Sigmoid colon (tissue), 6 donors: ENCODE measurements at regions not wholly inside any gene's neighbourhood (a gene's known extent, or its start where the extent isn't known, plus 50 kb on each side); places are given as distances from the start of the nearest gene placed in this dataset.
A peak's percentile ranks its signal among the peaks of the same experiment; 100 is the strongest.

Source experiments
- DNase-seq: peaks from one replicate; pipeline ENCODE4 v3.0.0-alpha.2; 2019
- H3K27ac ChIP-seq, 4 donors: fragments of 200-600 bp; sonication (generic); one replicate each; pipeline ENCODE4 v1.5.1; 2016 to 2019; ENCODE audit warnings: mild to moderate bottlenecking in 1 of 4
- H3K27me3 ChIP-seq, 3 donors: fragments of 200-600 bp; sonication (generic); one replicate each; pipeline ENCODE4 v1.5.1; 2019; ENCODE audit warnings: mild to moderate bottlenecking in 1 of 3
- H3K36me3 ChIP-seq, 4 donors: fragments of 200-600 bp; sonication (generic); one replicate each; pipeline ENCODE4 v1.5.1; 2016 to 2019
- H3K4me1 ChIP-seq, 4 donors: fragments of 200-600 bp; sonication (generic); one replicate each; pipeline ENCODE4 v1.5.1; 2017 to 2019
- H3K4me3 ChIP-seq, 4 donors: fragments of 200-600 bp; sonication (generic); one replicate each; pipeline ENCODE4 v1.5.1; 2017 to 2019; ENCODE audit warnings: mild to moderate bottlenecking in 2 of 4, moderate library complexity in 1 of 4
- H3K9me3 ChIP-seq, 4 donors: fragments of 200-600 bp in 3 of 4; sonication (generic) in 3 of 4; one replicate each; pipeline versions ENCODE4 v1.5.1 to v1.6.1; 2013 to 2019
- EP300 ChIP-seq, 4 donors: sonication (generic); formaldehyde crosslinking; IDR thresholded peaks; one replicate each; pipeline ENCODE4 v1.6.1; 2017; ENCODE audit warnings: antibody characterized with exemption in 4 of 4
- POLR2A ChIP-seq, 2 donors: fragments of 450-650 bp; IDR thresholded peaks; one replicate each; pipeline ENCODE4 v1.6.1; 2016; ENCODE audit warnings: antibody characterized with exemption in 2 of 2, mild to moderate bottlenecking in 2 of 2, moderate library complexity in 2 of 2
- POLR2AphosphoS5 ChIP-seq, 4 donors: sonication (generic); formaldehyde crosslinking; IDR thresholded peaks; one replicate each; pipeline ENCODE4 v1.6.1; 2017; ENCODE audit warnings: antibody characterized with exemption in 4 of 4
- WGBS, 2 donors: extraction: QIAGEN DNeasy Blood & Tissue Kit; methylation state at CpG; one replicate each; pipeline ENCODE4 v1.1.7; 2013; 5-methylcytosine and 5-hydroxymethylcytosine counted together
- intact Hi-C: fragments of 100-400 bp; cut with DNase I; formaldehyde crosslinking; loops from one replicate; pipeline ENCODE4 v1.15.1; 2023
- TF ChIP-seq, protein P1 (sequence below), 4 experiments: fragments of 450-650 bp in 3 of 4; fragments of 200-600 bp in 1 of 4; IDR thresholded peaks; one replicate each; pipeline ENCODE4 v1.5.1; 2016 to 2019; ENCODE audit warnings: antibody characterized with exemption in 4 of 4, mild to moderate bottlenecking in 3 of 4, moderate library complexity in 2 of 4
- donor health status: healthy with polysubstance abuse.
- donor health status: healthy.

DNA sequence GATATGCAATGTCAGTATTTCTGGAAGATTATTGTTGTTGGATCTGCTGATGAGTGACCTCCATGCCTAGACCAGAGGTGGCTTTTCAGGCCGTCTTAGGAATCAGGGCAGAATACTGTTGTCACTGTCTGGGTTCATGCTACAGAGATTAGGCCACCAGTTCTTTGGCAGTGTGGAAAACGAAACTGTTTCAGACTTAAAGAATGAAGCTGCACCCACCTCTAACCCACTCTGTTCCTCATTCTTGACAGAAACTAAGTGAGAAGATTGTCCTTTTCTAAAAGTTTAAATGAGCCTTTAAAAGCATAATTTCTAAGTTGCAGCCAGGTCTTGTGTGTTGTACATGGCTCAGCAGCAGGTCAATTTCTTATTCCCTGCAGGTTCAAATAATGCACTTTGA lies 444.3 kb downstream of the ENC1 start:
- DNase-seq: no peak
- no peak for TF ChIP-seq POLR2A (IDR thresholded peaks at IDR 0.05)
- intact Hi-C loops: no loop called here
- no peak overlapping the region for H3K4me3 ChIP-seq
- H3K27ac ChIP-seq: no peak overlapping the region
- H3K36me3 ChIP-seq: no peaks in the 10 kb centered on the region
- H3K4me1 ChIP-seq: no peaks in the 10 kb centered on the region
- no peaks in the 10 kb centered on the region for H3K9me3 ChIP-seq
- no peaks in the 10 kb centered on the region for H3K27me3 ChIP-seq
- WGBS, 2 donors: 62 to 81% methylated on average over 2 of the region's 2 CpGs

DNA sequence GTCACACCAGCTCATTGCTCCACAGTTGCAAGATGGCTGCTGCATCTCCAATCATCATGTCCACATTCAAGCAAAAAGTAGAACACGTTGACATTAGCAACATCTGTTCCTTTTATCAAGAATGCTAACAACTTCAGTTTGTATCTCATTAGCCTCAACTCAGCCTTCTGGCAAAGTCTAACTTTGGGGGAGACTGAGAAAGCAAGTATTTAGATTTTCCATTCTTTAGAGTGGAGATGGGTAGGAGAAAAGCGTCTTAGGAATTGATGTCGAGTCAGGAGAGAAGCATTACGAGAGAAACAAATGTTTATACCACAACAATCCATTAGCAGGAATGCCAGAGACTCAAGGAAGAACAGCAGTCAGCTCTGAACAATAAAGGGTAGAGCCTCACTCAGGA lies 446.3 kb downstream of the ENC1 start:
- Histone ChIP-seq H3K4me1 (no peaks in the 10 kb centered on the region), H3K9me3 (no peaks in the 10 kb centered on the region), H3K27ac (no peak overlapping the region), H3K27me3 (no peaks in the 10 kb centered on the region), H3K4me3 (no peak overlapping the region), H3K36me3 (no peaks in the 10 kb centered on the region)
- WGBS, 2 donors: 68 to 75% methylated on average over 4 of the region's 4 CpGs
- TF ChIP-seq, protein P1, sequence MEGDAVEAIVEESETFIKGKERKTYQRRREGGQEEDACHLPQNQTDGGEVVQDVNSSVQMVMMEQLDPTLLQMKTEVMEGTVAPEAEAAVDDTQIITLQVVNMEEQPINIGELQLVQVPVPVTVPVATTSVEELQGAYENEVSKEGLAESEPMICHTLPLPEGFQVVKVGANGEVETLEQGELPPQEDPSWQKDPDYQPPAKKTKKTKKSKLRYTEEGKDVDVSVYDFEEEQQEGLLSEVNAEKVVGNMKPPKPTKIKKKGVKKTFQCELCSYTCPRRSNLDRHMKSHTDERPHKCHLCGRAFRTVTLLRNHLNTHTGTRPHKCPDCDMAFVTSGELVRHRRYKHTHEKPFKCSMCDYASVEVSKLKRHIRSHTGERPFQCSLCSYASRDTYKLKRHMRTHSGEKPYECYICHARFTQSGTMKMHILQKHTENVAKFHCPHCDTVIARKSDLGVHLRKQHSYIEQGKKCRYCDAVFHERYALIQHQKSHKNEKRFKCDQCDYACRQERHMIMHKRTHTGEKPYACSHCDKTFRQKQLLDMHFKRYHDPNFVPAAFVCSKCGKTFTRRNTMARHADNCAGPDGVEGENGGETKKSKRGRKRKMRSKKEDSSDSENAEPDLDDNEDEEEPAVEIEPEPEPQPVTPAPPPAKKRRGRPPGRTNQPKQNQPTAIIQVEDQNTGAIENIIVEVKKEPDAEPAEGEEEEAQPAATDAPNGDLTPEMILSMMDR (IDR thresholded peaks at IDR 0.05): no peak
- TF ChIP-seq EP300 (IDR thresholded peaks at IDR 0.05): no peak
- TF ChIP-seq POLR2AphosphoS5 (IDR thresholded peaks at IDR 0.05): no peak
- no peak for TF ChIP-seq POLR2A (IDR thresholded peaks at IDR 0.05)
- intact Hi-C loops: no loop called here
- no peak for DNase-seq

DNA sequence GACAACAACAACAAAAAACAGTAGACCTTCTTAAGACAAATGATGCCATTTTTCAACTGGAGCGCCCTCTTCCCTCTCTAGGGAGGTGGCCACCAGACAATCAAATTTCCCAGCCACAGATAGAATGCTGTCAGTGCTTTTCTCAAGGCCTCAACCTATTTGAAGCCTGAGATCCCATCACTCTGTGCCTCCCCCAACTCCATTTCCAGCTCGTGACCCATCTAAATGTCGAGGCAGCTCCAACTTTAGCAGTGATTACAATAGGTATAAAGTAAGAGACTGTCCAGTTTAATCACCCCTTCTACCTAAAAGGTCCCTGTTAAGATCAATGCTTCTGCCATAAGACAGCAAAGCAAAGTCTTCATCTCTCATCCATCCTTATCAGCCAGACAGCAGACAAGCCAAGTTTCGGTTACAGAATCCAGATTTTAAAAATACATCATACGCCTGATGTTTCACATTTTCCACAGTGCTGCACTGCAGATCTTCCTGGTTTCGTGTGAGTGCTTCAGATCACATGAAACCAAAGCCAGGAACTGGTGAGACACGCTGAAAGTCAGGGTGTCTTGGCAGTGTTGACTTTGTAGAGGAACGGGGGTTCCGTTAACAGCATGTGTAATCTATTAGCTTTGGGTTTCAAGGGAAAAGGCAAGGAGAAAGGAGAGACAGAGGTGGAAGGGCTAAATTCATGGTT lies 447.8 kb downstream of the ENC1 start:
- DNase-seq: no peak
- 78 to 93% methylated on average over 9 of the region's 9 CpGs for WGBS, 2 donors
- intact Hi-C loops: no loop called here

DNA sequence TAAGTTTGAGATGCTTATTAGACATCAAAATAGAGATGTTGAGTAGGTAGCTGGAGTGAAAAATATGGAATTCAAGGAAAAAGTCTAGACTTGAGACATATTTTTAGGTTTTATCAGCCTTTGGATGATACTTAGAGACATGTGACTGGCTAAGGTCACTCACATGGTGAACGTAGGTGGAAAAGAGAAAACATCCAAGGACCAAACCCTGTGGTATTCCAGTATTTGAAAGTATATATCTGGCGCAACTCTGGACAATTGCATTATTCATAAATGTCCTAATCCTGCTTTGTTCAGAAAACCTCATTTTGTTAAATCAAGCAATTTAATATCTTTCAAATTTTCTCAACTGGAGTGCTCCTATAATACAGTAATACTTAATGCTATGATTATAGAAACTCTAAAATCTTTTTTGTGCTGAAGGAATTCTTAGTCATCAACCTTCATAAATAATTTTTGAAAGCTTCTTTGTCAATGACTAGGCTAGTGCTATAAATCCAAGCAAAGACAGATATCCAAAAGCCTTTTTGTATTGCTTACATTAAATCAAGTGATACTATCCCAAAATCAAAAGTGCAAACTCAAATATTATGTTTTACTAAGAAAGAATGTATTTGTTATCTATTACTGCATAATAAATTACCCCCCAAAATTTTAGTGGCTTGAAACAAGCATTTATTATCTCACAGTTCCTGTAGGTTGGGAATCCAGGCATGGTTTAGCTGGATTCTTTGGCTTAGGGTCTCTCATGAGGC lies 452.0 kb downstream of the ENC1 start:
- peaks cover 0 to 7% (median 6%) of the 10 kb centered on the region in 4 donors for H3K4me1 ChIP-seq
- H3K36me3 ChIP-seq: no peaks in the 10 kb centered on the region
- 90 to 94% methylated on average over 2 of the region's 2 CpGs for WGBS, 2 donors
- H3K4me3 ChIP-seq: no peak overlapping the region
- no peaks in the 10 kb centered on the region for H3K27me3 ChIP-seq
- intact Hi-C loops: no loop called here
- no peak overlapping the region for H3K27ac ChIP-seq
- DNase-seq: no peak
- TF ChIP-seq, protein P1 (IDR thresholded peaks at IDR 0.05): no peak
- no peak for TF ChIP-seq POLR2A (IDR thresholded peaks at IDR 0.05)
- TF ChIP-seq POLR2AphosphoS5 (IDR thresholded peaks at IDR 0.05): no peak
- TF ChIP-seq EP300 (IDR thresholded peaks at IDR 0.05): no peak
- H3K9me3 ChIP-seq: no peaks in the 10 kb centered on the region

More for the DNA sequence above, 447.8 kb downstream of the ENC1 start:
- Histone ChIP-seq H3K4me3 (no peak overlapping the region), H3K9me3 (no peaks in the 10 kb centered on the region), H3K27ac (no peak overlapping the region), H3K4me1 (no peaks in the 10 kb centered on the region), H3K36me3 (no peaks in the 10 kb centered on the region), H3K27me3 (no peaks in the 10 kb centered on the region)
- TF ChIP-seq EP300 (IDR thresholded peaks at IDR 0.05) (no peak), POLR2AphosphoS5 (IDR thresholded peaks at IDR 0.05) (peak in 1 of 4 donors; percentile 26), POLR2A (IDR thresholded peaks at IDR 0.05) (no peak)
- TF ChIP-seq, protein P1 (IDR thresholded peaks at IDR 0.05): no peak

DNA sequence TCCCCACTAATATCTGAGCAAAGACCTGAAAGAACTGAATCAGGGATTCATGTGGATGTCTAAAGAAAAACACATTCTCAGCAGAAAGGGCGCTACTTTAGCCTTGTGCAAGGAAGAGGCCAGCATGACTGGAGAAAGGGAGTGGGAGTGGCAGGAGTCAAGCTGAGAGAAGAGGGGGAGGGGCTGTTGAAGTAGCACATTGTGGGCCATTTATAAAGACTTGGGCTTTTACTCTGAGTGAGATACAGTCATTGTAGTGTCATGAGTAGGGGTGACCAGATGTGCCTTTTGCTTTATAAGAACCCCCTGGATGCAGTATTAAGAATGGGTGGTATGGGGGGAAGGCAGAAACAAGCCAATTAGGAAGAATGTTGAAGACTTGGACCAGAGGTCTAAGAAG lies 452.8 kb downstream of the ENC1 start:
- H3K4me1 ChIP-seq: peaks cover 0 to 7% (median 6%) of the 10 kb centered on the region in 4 donors
- H3K36me3 ChIP-seq: no peaks in the 10 kb centered on the region
- intact Hi-C loops: no loop called here
- TF ChIP-seq EP300 (IDR thresholded peaks at IDR 0.05): no peak
- TF ChIP-seq, protein P1 (IDR thresholded peaks at IDR 0.05): no peak
- TF ChIP-seq POLR2AphosphoS5 (IDR thresholded peaks at IDR 0.05): no peak
- TF ChIP-seq POLR2A (IDR thresholded peaks at IDR 0.05): no peak
- H3K27me3 ChIP-seq: no peaks in the 10 kb centered on the region
- 82 to 88% methylated on average over 1 of the region's 1 CpG for WGBS, 2 donors
- no peaks in the 10 kb centered on the region for H3K9me3 ChIP-seq
- H3K4me3 ChIP-seq: no peak overlapping the region
- H3K27ac ChIP-seq: no peak overlapping the region
- no peak for DNase-seq
